ENCODE measurements at regions not wholly inside any gene's neighbourhood (a gene's known extent, or its start where the extent isn't known, plus 50 kb on each side); places are given as distances from the start of the nearest gene placed in this dataset.
A peak's percentile ranks its signal among the peaks of the same experiment; 100 is the strongest.

- no peak overlapping the region for H3K27ac ChIP-seq
- intact Hi-C loops (cut with DNase I), result loop anchor here in 1 of 2 donors (10.0 kb wide), 1 partner anchor 273 kb away; no protein-coding TSS in a partner anchor
- no peak for DNase-seq
- H3K9me3 ChIP-seq, result peaks cover 0 to 33% of the 10 kb centered on the region in 2 donors
- no peaks in the 10 kb centered on the region for H3K27me3 ChIP-seq
- H3K36me3 ChIP-seq, result no peaks in the 10 kb centered on the region
- peaks cover 10 to 35% of the 10 kb centered on the region in 2 donors for H3K4me1 ChIP-seq
- TF ChIP-seq CTCF (IDR thresholded peaks at IDR 0.05), result peak; percentile 35 to 48
- peak; percentile 37 for ATAC-seq
- H3K4me3 ChIP-seq, result no peak overlapping the region
Measured at GRCh38 chr13:50531917-50532899, 311.3 kb downstream of the DLEU7 start.

DNA sequence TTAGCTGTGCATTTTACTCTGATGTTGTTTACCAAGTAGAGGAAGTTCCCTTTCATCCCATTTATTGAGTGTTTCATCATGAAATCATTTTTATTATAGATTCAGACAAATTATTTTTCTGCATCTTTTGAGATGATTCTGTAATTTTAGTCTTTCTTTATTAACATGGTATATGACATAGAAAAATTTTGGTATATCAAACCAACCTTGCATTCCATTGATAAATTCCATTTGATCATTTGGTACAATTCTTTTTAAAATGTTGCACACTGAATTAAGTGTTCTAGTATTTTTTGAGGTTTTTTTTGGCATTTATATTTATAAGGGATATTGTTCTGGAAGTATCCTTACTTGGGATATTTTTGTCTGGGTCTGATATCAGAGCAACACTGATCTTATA, 308.4 kb downstream of the DLEU7 start:
- no peak for ATAC-seq
- H3K27me3 ChIP-seq, result no peaks in the 10 kb centered on the region
- H3K4me3 ChIP-seq, result no peak overlapping the region
- peaks cover 0 to 44% of the 10 kb centered on the region in 2 donors for H3K9me3 ChIP-seq
- DNase-seq, result no peak
- H3K4me1 ChIP-seq, result peaks cover 0 to 7% of the 10 kb centered on the region in 2 donors
- no peak for TF ChIP-seq CTCF (IDR thresholded peaks at IDR 0.05)
- intact Hi-C loops (cut with DNase I), result loop anchor here in 1 of 2 donors (10.0 kb wide), 1 partner anchor 270 kb away; no protein-coding TSS in a partner anchor
- no peaks in the 10 kb centered on the region for H3K36me3 ChIP-seq
- H3K27ac ChIP-seq, result no peak overlapping the region

GRCh38 chr13:50537029-50537428, 306.5 kb downstream of the DLEU7 start:
- intact Hi-C loops (cut with DNase I), result loop anchor here in 1 of 2 donors (10.0 kb wide), 1 partner anchor 268 kb away; no protein-coding TSS in a partner anchor
- ATAC-seq, result no peak
- Histone ChIP-seq H3K9me3 (peaks cover 0 to 44% of the 10 kb centered on the region in 2 donors), H3K4me3 (no peak overlapping the region), H3K27ac (no peak overlapping the region), H3K36me3 (no peaks in the 10 kb centered on the region), H3K27me3 (no peaks in the 10 kb centered on the region), H3K4me1 (no peaks in the 10 kb centered on the region)
- DNase-seq, result no peak
- TF ChIP-seq CTCF (IDR thresholded peaks at IDR 0.05), result no peak

- DNase-seq (no peak), ATAC-seq (no peak)
- Histone ChIP-seq H3K9me3 (peaks cover 0 to 32% of the 10 kb centered on the region in 2 donors), H3K36me3 (no peaks in the 10 kb centered on the region), H3K27ac (no peak overlapping the region), H3K4me1 (no peaks in the 10 kb centered on the region), H3K27me3 (no peaks in the 10 kb centered on the region), H3K4me3 (no peak overlapping the region)
- intact Hi-C loops (cut with DNase I), result loop anchor here in 1 of 2 donors (10.0 kb wide), 1 partner anchor 265 kb away; no protein-coding TSS in a partner anchor
- no peak for TF ChIP-seq CTCF (IDR thresholded peaks at IDR 0.05)
Measured at GRCh38 chr13:50539791-50540530, 303.5 kb downstream of the DLEU7 start.

Data from left lung (tissue), 4 donors.